Left renal cortex interstitium (tissue), 4 donors: ENCODE measurements at regions not wholly inside any gene's neighbourhood (a gene's known extent, or its start where the extent isn't known, plus 50 kb on each side); places are given as distances from the start of the nearest gene placed in this dataset.
"Not testable (repeated sequence)": the region's sequence is repeated elsewhere in the genome, so short reads cannot be mapped to it uniquely, and the experiment has no call there.

Experiments
- DNase-seq, 4 donors: peaks; one replicate each; pipeline ENCODE4 v3.0.0-alpha.2; 2013; ENCODE audit warnings: low read depth in 4 of 4, low spot score in 2 of 4, missing footprints in 1 of 4

- no peak for DNase-seq
Measured at GRCh38 chr2:16396986-16397385, 268.6 kb downstream of the CYRIA start.

- DNase-seq: no peak
Measured at GRCh38 chr2:16396171-16396570, 269.5 kb downstream of the CYRIA start.

- DNase-seq: no peak
Measured at GRCh38 chr2:16395601-16396000, 270.0 kb downstream of the CYRIA start.

DNA sequence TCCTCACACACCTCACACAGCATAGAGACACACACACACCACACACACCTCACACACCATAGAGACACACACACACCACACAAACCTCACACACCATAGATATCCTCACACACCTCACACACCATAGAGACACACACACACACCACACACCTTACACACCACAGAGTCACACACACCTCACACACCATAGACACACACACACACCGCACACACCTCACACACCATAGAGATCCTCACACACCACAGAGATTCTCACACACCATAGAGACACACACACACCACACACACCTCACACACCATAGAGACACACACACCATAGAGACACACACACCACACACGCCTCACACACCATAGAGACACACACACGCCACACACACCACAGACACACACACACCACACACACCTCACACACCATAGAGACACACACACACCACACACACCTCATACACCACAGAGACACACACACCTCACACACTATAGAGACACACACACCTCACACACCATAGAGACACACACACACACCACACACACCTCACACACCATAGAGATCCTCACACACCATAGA lies 270.6 kb downstream of the CYRIA start:
- no peak for DNase-seq

- DNase-seq: no peak
Measured at GRCh38 chr2:16394072-16394985, 271.3 kb downstream of the CYRIA start.

DNA sequence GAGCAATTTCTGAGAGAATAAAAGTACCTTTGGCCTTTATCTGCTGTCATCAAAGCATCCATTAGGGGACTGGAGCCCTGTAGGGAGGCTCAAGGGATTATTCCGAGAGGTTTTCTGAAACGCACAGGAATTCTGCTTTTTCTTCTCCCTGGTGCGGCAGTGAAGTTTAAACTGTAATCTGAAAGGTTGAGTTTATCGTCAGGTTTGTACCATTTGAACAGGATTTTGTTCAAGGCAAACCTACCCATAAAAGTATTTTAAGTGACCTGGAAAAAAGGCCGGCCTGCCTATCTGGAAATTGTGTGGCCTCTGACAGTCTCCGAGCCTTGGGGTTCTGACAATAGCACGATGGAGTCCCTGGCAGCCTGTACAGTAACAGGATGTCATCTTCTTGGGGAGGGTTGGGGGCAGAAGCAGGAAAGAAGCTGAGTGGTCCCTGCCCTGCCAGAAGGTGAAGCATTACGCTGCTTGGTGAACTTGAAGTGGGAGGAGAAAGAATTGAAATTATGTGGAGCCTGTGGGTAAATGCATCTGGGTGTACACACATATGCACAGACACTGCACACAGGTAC lies 272.0 kb downstream of the CYRIA start:
- no peak for DNase-seq

DNA sequence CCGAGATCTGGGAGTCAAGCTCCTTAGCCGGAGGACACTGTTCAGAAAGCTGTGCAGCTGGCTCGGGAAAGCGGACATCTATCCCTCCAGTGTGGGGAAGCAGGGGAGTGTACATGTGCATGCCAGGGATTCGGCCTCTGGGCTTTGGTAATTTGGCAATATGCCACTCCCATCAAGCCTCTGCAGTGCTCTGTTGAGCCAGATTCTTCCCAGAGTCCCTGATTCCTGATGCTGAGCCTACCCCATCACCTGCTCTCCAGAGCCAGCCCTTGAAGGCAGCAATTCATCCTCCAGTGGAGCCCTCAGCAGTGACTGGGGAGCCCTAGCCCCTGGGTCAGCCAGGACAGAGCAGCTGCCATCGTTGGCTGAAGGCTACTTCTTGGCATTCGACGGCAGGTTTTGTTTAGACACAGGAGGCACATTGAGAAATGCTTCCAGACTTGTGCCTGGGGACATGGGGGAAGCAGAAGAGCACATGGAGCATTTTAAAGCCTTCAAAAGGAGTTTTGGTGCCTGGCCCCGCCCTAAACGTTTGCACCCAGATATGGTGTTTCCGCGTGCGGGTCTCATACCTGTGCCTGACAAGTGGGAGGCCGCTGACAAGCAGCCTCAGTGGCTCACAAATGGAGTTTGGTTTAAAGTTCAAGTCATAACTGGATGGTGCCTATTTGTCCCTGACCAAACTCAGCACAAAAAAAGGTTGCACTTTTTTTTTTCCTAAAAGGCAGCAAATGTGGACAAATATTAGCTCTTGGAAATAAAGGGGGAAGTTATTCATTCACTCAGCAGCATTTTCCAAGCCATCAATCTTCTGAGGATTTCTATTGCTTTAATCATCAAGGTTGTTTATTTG lies 272.8 kb downstream of the CYRIA start:
- DNase-seq: no peak

GRCh38 chr2:16391986-16392385 lies 273.6 kb downstream of the CYRIA start:
- DNase-seq: no peak

- DNase-seq: no peak
Measured at GRCh38 chr2:16390561-16390960, 275.1 kb downstream of the CYRIA start.

- DNase-seq: no peak
Measured at GRCh38 chr2:16389611-16390010, 276.0 kb downstream of the CYRIA start.

- not testable (repeated sequence) for DNase-seq
Measured at GRCh38 chr2:16388199-16388830, 277.3 kb downstream of the CYRIA start.

DNA sequence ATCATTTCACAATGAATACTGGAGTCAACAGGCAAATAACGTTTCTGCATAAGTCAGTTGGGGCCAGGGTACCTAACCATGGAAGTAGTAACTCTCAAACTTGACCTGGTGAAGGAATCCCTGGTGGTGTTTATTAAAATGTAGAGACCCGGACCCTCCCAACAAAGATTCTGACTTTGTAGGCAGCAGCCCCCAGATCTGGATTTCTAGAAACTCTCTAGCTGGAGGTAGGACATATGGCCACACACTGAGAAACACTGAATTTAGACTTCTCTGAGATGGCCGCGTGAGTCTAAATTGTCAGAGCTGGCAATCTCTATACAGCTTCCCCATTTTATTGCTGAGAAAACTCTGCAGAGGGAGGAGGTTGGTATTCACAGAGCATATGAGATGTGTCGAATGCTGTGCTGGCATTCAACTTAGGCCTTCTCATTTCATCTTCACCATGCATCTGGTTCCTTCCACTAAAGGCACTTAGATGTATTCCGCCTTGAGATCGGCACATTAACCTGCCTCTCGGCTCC lies 278.1 kb downstream of the CYRIA start:
- no peak for DNase-seq

GRCh38 chr2:16386431-16386830 lies 279.2 kb downstream of the CYRIA start:
- no peak for DNase-seq

DNA sequence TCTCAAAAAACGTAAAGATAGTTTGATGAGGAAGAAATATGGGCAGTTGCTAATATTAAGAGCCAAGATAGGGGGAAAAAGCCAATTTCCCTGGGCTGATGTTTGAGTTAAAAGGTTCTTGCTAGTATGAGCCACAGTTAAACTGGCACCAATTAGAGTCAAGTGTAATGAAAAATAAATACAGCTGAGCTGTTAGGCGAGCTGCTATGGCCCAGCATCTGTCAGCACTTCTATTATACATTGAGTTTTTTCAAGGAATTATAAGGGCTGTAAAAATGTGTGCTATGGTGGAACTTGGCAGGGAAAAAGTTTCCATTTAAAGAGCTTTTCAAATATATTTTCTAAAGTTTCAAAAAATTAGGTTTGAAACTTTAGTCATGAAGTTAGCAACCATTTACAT lies 279.6 kb downstream of the CYRIA start:
- DNase-seq: no peak

DNA sequence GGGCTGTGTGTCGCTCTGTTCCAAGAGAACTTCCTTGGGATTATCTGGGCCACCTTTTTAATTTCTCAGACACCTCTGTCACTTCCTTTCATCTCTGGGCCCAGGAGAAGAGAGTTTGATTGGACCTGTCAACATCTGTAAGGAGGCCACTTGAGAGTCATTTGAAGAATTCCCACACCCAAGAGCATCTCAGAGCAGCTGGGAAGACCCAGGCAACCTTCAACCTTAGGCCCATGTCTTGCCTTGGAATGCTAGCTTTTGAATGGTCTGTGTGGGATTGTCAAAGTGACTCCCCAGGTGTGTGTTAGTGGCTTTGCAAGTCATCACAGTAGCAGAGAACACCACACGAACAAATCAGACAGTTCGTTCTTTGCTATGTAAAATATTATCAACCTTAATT lies 280.3 kb downstream of the CYRIA start:
- no peak for DNase-seq

DNA sequence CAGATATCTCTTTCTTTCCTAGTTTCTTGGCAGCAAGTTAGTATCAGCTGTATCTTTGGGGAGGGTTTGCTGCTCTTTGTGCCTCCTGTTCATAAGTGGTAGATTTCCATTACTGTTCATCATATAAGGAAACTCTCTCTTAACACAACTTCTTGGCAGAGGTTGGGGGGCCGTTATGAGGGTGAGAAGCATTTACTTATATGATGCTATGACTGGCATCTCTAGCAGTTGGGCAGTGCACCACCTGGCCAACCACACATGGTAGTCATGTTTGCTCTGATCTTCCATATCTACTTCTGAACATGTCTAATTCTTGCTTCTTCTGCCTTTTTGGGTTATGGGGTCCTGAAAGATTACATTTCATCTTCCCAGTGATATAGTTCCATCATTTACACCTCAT lies 282.2 kb downstream of the CYRIA start:
- no peak for DNase-seq

- DNase-seq: no peak
Measured at GRCh38 chr2:16382451-16382850, 283.2 kb downstream of the CYRIA start.

DNA sequence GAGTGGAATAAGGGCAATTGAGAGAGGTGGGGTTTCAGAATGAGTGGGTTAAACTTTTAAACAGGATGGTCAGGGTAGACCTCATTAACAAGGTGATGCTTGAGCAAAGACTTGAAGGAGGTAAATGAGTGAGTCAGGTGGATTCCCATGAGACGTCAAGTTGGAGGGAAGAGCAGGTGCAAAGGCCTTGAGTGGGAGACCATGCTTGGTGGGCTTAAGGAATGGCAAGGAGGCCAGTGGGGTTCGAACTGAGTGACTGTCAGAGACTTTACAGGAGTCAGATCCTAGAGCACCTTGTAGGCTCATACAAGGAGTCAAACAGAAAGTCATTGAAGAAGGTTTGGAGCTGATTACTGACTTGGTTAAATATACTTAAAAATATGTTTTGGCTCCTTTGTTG lies 284.1 kb downstream of the CYRIA start:
- DNase-seq: no peak

GRCh38 chr2:16379901-16380300 lies 285.7 kb downstream of the CYRIA start:
- not testable (repeated sequence) for DNase-seq

DNA sequence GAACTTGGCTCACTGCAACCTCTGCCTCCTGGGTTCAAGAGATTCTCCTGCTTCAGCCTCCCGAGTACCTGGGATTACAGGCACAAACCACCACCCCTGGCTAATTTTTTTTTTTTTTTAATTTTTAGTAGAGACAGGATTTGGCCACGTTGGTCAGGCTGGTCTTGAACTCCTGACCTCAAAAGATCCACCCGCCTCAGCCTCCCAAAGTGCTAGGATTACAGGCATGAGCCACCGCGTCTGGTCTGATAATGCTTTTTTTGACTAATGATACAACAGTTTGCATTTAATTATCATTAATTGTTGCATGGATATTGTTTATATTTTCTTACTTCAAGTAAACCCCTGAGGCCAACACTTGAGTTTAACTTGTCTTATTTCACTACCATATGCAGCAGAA lies 286.6 kb downstream of the CYRIA start:
- not testable (repeated sequence) for DNase-seq
